B cell (primary cell): ENCODE measurements at regions not wholly inside any gene's neighbourhood (a gene's known extent, or its start where the extent isn't known, plus 50 kb on each side); places are given as distances from the start of the nearest gene placed in this dataset.
"Not testable (repeated sequence)": the region's sequence is repeated elsewhere in the genome, so short reads cannot be mapped to it uniquely, and the experiment has no call there.

Experiments
- ATAC-seq: fragments of 200-7000 bp; cut with Tn5 transposase; one replicate; pipeline ENCODE4 v1.10.0; 2021; ENCODE audit warnings: low read depth, mild to moderate bottlenecking, moderate number of reproducible peaks, moderate library complexity
- CTCF ChIA-PET: fragments of 350-600 bp; sonication (Branson Sonifier 250); formaldehyde crosslinking; loops from one replicate; lab custom pipeline; 2021; ENCODE audit warnings: antibody characterized with exemption, inconsistent platforms; lab: Charles Lee
- POLR2A ChIA-PET: fragments of 350-600 bp; sonication (Branson Sonifier 250); formaldehyde crosslinking; loops from one replicate; lab custom pipeline; 2021; ENCODE audit warnings: antibody characterized with exemption; lab: Charles Lee
- DNase-seq: peaks from one replicate; pipeline ENCODE4 v3.0.0; 2013
- H2AFZ ChIP-seq: 2 replicates; pipeline ENCODE4 v1.6.1; 2012; ENCODE audit warnings: mild to moderate bottlenecking, low read depth, low read length; ENCODE audit not compliant: insufficient read depth, poor library complexity, severe bottlenecking
- H3K27ac ChIP-seq, 2 donors: 1 replicate in 1 of 2; 2 replicates in 1 of 2; pipeline ENCODE4 v1.5.1; 2012 to 2013; ENCODE audit warnings: low read length in 2 of 2, mild to moderate bottlenecking in 2 of 2, moderate library complexity in 1 of 2
- H3K27me3 ChIP-seq, 4 experiments: fragments of 200-600 bp in 1 of 4; sonication (generic) in 1 of 4; replicated peaks in 1 of 4; 1 replicate in 2 of 4; 2 replicates in 2 of 4; pipeline versions ENCODE4 v1.6.1 to v1.7.0; 2013 to 2016; ENCODE audit warnings: low read length in 3 of 4, mild to moderate bottlenecking in 2 of 4, mixed read lengths in 1 of 4, moderate library complexity in 1 of 4; ENCODE audit not compliant: insufficient read depth in 4 of 4, control insufficient read depth in 3 of 4; ENCODE audit errors: control extremely low read depth in 1 of 4
- H3K36me3 ChIP-seq, 2 experiments: replicated peaks in 1 of 2; 1 replicate in 1 of 2; 2 replicates in 1 of 2; pipeline versions ENCODE4 v1.6.1 to v1.7.1; 2013; ENCODE audit warnings: low read length in 1 of 2; ENCODE audit not compliant: insufficient read depth in 2 of 2, control insufficient read depth in 1 of 2; ENCODE audit errors: control extremely low read depth in 1 of 2, extremely low read depth in 1 of 2
- H3K4me1 ChIP-seq, 2 donors: fragments of 200-600 bp in 1 of 2; sonication (generic) in 1 of 2; 1 replicate in 1 of 2; 2 replicates in 1 of 2; pipeline versions ENCODE4 v1.5.1 to v1.6.1; 2013 to 2017; ENCODE audit warnings: low read length in 2 of 2; ENCODE audit not compliant: control insufficient read depth in 2 of 2, insufficient read depth in 2 of 2
- H3K4me2 ChIP-seq: replicated peaks from 2 replicates; pipeline ENCODE3; 2012; ENCODE audit warnings: mild to moderate bottlenecking, low read depth, low read length; ENCODE audit not compliant: poor library complexity, severe bottlenecking
- H3K4me3 ChIP-seq, 5 experiments: fragments of 200-600 bp in 1 of 5; sonication (generic) in 1 of 5; 1 replicate in 3 of 5; 2 replicates in 2 of 5; pipeline versions ENCODE4 v1.5.1 to v1.7.0; 2011 to 2016; ENCODE audit warnings: low read length in 4 of 5, mild to moderate bottlenecking in 4 of 5, low read depth in 2 of 5, control low read depth in 1 of 5, moderate library complexity in 1 of 5; ENCODE audit not compliant: insufficient read depth in 1 of 5; ENCODE audit errors: control extremely low read depth in 1 of 5, extremely low read depth in 1 of 5
- H3K79me2 ChIP-seq: fragments of 200-600 bp; sonication (generic); one replicate; pipeline ENCODE4 v1.6.0; 2016; ENCODE audit warnings: low read length; ENCODE audit not compliant: control insufficient read depth, insufficient read depth
- H3K9ac ChIP-seq: fragments of 200-600 bp; sonication (generic); 2 replicates; pipeline ENCODE4 v1.6.1; 2017; ENCODE audit warnings: mild to moderate bottlenecking, low read length, moderate library complexity
- H3K9me3 ChIP-seq, 3 donors: one replicate each; pipeline versions ENCODE4 v1.6.1 to v1.7.1; 2013; ENCODE audit warnings: low read length in 2 of 3; ENCODE audit not compliant: control insufficient read depth in 2 of 3, insufficient read depth in 1 of 3; ENCODE audit errors: control extremely low read depth in 1 of 3
- H4K20me1 ChIP-seq: 2 replicates; pipeline ENCODE4 v1.6.0; 2012; ENCODE audit warnings: mild to moderate bottlenecking, low read length; ENCODE audit not compliant: insufficient read depth, control insufficient read depth, poor library complexity, severe bottlenecking
- H3K27ac Mint-ChIP-seq: one replicate; pipeline ENCODE4 v1.8.0; 2021; ENCODE audit warnings: mixed read lengths
- H3K27me3 Mint-ChIP-seq: one replicate; pipeline ENCODE4 v1.8.0; 2021; ENCODE audit warnings: mixed read lengths
- H3K4me1 Mint-ChIP-seq: one replicate; pipeline ENCODE4 v1.8.0; 2021; ENCODE audit warnings: mixed read lengths
- H3K4me3 Mint-ChIP-seq: one replicate; pipeline ENCODE4 v1.8.0; 2021; ENCODE audit warnings: mixed read lengths
- H3K9me3 Mint-ChIP-seq: one replicate; pipeline ENCODE4 v1.8.0; 2022; ENCODE audit warnings: mixed read lengths; ENCODE audit not compliant: insufficient read depth
- EZH2 ChIP-seq: IDR thresholded peaks from 2 replicates; pipeline ENCODE4 v1.6.1; 2012; ENCODE audit warnings: borderline replicate concordance, low read depth, mild to moderate bottlenecking, moderate library complexity, low read length; ENCODE audit not compliant: insufficient read depth, poor library complexity, severe bottlenecking
- WGBS: methylation state at CpG from one replicate; pipeline ENCODE4 v1.1.5; 2013; ENCODE audit warnings: missing lambda C conversion rate; ENCODE audit not compliant: insufficient coverage; 5-methylcytosine and 5-hydroxymethylcytosine counted together
- intact Hi-C: fragments of 100-400 bp; cut with micrococcal nuclease; formaldehyde crosslinking; loops from one replicate; pipeline ENCODE4 v1.10.0; 2022
- TF ChIP-seq, protein P1 (sequence below): fragments of 200-600 bp; IDR thresholded peaks from one replicate; pipeline ENCODE4 v1.8.0; 2022; ENCODE audit warnings: antibody characterized with exemption, mild to moderate bottlenecking

DNA sequence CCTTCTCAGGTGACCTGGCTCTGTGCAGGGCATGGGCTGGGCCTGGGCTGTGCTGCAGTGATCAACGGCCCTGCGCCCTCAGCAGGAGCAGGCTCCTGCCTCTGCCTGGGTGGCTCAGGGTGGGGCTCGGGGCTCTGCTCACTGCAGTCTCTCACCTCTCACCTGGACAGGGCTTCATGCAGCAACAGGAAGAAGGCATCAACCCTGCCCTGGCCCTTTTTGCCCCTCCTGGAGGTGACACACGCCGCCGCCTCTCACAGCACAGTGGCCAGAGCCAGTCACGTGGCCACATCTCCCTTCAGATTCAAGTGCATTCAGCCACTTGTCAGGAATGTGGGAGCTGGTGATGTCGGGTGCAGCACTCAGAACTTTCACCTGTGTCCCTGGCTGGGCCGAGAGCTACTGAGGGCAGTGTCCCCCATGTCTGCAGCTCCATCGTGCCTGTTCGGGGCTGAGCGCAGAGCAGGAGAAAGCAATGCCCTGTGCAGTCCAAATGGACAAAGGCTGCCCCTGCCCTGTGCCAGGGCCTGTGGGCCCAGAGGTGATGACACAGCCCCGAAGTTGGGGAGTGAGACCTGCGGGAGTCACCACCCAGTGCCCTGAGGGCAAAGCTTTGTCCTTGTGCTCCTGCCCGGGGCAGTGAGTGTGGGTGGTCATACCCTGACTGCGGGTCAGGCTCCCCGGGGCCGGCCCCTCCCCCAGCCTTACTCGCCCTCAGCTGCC is 314.0 kb downstream of the PTPRU start:
- Mint-ChIP-seq H3K9me3 (no peaks in the 10 kb centered on the region), H3K27ac (no peak overlapping the region), H3K4me1 (no peaks in the 10 kb centered on the region), H3K4me3 (no peak overlapping the region), H3K27me3 (no peaks in the 10 kb centered on the region)
- Histone ChIP-seq H3K36me3 (no peaks in the 10 kb centered on the region), H3K79me2 (no peaks in the 10 kb centered on the region), H3K4me3 (no peak overlapping the region), H3K27ac (no peak overlapping the region), H3K4me1 (no peaks in the 10 kb centered on the region), H3K27me3 (no peaks in the 10 kb centered on the region), H3K9me3 (peaks cover 0 to 6% (median 0%) of the 10 kb centered on the region in 3 donors), H2AFZ (no peak overlapping the region), H3K9ac (no peak overlapping the region), H3K4me2 (no peak overlapping the region), H4K20me1 (no peaks in the 10 kb centered on the region)
- DNase-seq (no peak), ATAC-seq (no peak)
- intact Hi-C loops: no loop called here
- TF ChIP-seq, protein P1, sequence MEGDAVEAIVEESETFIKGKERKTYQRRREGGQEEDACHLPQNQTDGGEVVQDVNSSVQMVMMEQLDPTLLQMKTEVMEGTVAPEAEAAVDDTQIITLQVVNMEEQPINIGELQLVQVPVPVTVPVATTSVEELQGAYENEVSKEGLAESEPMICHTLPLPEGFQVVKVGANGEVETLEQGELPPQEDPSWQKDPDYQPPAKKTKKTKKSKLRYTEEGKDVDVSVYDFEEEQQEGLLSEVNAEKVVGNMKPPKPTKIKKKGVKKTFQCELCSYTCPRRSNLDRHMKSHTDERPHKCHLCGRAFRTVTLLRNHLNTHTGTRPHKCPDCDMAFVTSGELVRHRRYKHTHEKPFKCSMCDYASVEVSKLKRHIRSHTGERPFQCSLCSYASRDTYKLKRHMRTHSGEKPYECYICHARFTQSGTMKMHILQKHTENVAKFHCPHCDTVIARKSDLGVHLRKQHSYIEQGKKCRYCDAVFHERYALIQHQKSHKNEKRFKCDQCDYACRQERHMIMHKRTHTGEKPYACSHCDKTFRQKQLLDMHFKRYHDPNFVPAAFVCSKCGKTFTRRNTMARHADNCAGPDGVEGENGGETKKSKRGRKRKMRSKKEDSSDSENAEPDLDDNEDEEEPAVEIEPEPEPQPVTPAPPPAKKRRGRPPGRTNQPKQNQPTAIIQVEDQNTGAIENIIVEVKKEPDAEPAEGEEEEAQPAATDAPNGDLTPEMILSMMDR: no peak
- TF ChIP-seq EZH2: no peak
- CTCF ChIA-PET: no interaction called here
- WGBS: 87% methylated on average over 19 of the region's 19 CpGs
- POLR2A ChIA-PET: no interaction called here

DNA sequence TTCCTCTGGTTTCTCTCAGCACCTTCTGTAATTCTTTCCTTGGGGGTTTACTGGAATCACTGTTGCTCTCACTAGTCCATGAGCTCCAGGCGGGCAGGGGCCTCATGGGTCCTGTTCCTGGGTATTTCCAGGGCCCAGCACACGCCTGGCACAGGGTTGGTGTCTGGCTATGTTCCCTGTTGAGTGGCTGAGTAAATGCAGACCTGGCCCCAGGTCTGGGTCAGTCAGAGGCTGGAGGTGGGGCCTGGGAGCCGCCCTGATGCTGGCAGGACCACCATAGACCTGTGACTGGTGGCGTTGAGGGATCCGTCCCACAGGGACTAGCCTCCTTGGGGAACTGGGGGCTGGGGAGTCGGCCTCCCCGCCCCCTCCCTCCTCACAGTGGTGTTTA is 313.4 kb downstream of the PTPRU start:
- H3K27ac ChIP-seq, H3K27ac Mint-ChIP-seq, H3K4me2 ChIP-seq, H4K20me1 ChIP-seq, intact Hi-C loops, POLR2A ChIA-PET, H3K27me3 Mint-ChIP-seq, DNase-seq, H2AFZ ChIP-seq, H3K4me1 Mint-ChIP-seq, ATAC-seq, H3K36me3 ChIP-seq, H3K79me2 ChIP-seq, H3K27me3 ChIP-seq, H3K4me1 ChIP-seq, H3K9me3 Mint-ChIP-seq, CTCF ChIA-PET, H3K9ac ChIP-seq, H3K9me3 ChIP-seq, H3K4me3 Mint-ChIP-seq, H3K4me3 ChIP-seq: not testable (repeated sequence)
- 79% methylated on average over 5 of the region's 7 CpGs for WGBS
